ENCODE measurements at regions not wholly inside any gene's neighbourhood (a gene's known extent, or its start where the extent isn't known, plus 50 kb on each side); places are given as distances from the start of the nearest gene placed in this dataset.

DNA sequence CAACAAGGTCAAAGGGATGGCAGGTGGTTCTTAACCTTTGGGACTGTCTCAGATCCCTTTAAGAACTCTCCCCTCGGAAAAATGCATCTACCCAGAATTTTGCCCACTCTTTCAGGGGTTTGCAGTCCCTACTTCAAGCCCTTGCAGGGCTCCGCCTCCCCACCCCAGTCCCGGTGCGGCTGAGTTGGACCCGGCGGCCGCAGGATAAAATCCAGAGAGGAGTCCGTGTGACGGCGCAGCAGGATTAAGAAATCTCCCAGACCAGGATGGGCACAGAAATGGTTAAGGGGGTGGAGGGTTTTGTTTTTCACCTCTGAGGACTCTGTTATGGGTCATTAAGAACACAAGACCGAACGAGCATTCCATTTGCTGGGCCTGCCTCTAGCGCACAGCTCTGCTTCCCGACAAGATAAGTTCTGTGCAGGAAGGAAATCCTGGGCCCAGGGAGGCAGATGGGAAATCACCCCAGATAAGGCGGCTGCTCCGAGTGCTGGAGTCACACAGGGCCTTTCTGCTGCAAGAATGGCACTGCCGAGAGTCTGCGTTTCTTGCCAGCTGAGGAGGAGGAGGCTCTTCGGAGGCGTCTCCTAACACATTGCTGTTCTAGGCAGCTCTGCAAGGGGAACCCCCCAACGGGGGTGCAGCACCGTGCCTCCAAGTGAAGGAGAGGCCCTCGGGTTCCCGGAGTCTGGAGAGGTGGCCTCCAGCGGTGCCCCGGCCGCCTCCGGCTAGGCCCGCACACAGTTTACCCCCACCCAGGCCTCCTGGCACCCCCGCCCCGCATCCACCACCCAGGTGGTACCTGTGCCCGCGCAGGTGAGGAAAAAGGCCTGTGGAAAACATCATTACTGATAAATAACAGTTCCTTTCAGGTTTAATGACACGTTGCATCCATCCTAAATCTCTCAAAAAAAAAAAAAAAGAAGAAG, 277.6 kb downstream of the BCOR start:
- DNase-seq = no peak

GRCh38 chrX:39820938-39821708, 276.6 kb downstream of the BCOR start:
- no peak for DNase-seq

DNA sequence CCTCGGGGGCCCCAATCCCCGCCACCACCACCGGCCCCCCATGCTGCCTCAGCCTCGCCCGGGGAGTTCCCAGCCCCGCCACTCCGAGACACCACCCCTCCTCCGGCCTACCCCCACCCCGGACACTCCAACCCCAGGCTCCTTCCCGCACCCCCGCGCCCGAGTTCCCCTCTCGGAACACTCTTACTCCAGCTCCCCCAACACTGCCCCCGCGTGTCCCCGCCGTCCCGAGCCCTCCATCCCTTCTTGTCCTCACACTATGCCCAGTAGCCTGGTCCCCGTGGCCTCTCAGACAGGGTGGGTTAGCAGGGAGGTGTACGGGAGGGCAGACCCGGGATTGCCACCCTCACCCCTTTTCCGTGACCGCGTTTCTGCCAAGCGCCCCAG, 276.1 kb downstream of the BCOR start:
- no peak for DNase-seq

- no peak for DNase-seq
Measured at GRCh38 chrX:39822133-39822748, 275.5 kb downstream of the BCOR start.

DNA sequence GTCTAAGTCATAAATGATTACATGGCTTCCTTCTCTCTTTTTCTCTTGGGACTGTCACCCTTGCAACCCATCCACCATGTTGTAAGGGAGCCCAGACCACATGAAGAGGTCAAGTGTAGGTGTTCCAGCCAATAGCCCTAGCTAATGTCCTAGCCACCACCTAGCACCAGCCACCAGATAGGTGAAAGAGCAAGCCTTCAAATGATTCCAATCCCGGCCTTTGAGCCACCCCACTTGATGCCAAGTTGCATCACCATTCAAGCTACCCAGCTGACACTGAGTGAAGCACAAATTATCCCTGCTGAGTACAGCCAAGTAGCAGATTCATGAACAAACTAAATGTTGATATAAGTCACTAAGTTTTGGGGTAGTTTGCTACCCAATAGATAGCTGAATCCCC, 274.3 kb downstream of the BCOR start:
- DNase-seq = no peak

GRCh38 chrX:39823854-39824253, 273.9 kb downstream of the BCOR start:
- no peak for DNase-seq

DNA sequence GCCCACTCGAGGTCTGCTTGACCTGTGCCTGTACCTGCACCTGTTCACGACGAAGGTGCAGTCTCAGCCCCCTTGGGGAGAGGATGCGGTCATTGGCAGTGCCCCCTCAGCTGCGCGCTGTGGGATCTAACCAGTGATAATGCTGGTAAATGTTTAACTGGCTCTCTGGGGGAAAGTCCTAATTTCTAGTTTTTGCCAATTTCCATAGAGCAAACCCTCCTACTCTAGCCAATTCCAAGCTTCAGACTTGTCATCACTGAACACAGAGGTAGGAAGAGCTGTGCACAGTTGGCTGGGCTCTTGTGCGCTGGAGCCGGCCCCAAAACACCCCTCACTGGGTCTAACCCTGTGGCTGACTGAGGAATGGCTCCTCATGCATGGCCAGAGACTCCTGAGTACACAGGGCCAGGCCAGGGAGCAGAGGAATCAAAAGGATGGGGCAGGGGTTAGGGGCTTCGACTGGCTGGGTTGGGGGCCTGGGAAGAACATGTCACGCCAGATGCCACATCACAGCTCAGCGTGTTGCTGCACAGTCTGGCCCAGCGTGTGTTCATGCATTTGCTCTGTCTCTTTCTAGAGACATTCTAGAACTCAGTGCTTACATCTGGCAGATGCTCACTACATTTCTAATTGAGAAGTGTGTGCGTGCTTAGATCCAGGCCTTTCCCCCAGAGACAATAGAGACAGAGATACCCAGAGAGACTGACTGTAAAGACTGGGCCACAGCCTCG, 270.8 kb downstream of the BCOR start:
- no peak for DNase-seq

DNA sequence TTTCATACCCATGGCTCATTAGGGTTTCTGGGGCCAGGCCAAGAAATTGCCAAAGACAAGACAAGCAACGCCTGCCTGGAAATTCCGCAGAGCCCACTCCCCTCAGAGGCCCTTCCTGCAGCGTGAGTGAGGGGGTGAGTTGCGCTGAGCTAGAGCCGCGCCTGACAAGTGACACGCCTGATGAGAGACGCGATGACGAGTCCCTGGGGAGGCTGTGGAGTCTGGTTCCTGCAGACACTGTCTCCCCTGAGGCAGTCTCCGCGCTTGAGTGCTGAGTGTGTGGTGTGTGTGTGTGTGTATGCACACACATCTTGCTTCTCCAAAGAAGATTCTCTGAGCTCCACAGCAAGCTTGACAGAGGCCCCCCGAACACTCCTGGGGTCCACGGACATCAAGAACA, 269.8 kb downstream of the BCOR start:
- DNase-seq = no peak

- DNase-seq = no peak
Measured at GRCh38 chrX:39828971-39829370, 268.8 kb downstream of the BCOR start.

DNA sequence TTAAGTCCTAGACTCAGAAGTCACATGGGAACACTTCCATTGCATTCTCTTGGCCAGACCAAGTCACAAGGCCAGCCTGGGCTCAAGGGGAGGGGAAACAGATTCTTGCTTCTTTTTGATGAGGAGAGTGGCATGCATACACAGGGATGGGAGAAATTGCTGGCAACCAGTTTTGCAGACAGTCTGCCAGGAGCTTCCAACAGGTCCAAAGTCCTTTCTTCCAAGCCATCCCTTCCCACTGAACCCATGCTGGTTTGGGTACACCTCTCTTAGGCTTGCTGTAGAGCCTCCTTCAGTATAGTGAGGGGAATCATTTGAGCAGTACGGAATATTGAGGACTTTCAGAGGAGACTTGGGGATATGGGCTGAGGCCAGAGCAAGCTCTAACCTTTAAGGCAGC, 267.8 kb downstream of the BCOR start:
- no peak for DNase-seq

- no peak for DNase-seq
Measured at GRCh38 chrX:39830414-39830813, 267.3 kb downstream of the BCOR start.

DNA sequence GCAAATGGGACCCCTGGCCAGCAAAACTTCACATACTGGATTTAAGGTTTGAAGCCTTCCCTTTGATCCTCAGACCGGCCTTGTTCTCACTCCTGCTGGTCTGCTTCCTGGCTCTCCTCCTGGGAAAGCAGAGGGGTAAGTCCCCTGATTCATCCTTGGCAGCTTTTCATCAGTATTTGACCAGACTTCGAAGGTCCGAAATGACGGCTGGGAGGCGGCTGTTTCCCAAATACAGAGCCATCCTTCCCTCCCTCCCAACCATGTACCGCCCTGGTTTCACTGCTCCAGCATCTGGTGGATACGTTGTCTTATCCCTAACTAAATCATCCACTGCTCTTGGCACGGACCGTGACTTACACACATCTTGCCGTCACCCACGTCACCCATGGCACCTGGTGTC, 265.5 kb downstream of the BCOR start:
- no peak for DNase-seq

GRCh38 chrX:39834600-39834999, 263.2 kb downstream of the BCOR start:
- DNase-seq = no peak

DNA sequence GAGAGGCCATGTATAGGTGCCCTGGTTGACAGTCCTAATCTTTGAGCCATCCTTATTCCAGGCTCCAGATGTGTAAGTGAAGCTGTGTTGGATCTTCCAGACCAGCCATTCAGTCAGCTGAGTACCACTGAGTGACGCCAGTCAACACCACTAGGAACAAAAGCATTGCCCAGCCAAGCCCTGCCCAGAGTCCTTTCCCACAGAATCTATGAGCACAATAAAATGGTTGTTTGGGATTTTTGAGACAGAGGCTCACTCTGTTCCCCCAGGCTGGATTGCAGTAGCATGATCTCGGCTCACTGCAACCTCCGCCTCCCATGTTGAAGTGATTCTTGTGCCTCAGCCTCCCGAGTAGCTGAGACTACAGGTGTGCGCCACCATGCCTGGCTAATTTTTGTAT, 262.5 kb downstream of the BCOR start:
- DNase-seq = no peak

DNA sequence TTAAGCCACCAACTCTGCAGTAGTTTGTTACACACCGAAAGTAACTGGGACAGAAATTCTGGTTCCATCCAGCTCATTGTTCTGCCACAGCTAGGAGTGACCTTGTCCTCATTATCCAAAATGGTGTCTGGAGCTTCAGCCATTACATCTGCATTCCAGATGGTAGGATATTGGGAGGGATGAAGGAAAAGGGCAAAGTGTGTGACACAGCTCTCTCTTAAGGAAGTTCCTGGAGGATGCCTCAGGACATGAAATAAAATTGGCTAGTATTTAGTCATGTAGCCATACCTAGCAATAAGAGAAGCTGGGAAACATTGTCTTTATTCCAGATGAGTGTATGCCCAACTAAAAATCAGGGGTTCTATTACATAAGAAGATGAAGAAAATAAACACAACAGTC, 262.0 kb downstream of the BCOR start:
- DNase-seq = no peak

GRCh38 chrX:39836802-39837420, 260.8 kb downstream of the BCOR start:
- DNase-seq = no peak

- no peak for DNase-seq
Measured at GRCh38 chrX:39837688-39838087, 260.1 kb downstream of the BCOR start.

DNA sequence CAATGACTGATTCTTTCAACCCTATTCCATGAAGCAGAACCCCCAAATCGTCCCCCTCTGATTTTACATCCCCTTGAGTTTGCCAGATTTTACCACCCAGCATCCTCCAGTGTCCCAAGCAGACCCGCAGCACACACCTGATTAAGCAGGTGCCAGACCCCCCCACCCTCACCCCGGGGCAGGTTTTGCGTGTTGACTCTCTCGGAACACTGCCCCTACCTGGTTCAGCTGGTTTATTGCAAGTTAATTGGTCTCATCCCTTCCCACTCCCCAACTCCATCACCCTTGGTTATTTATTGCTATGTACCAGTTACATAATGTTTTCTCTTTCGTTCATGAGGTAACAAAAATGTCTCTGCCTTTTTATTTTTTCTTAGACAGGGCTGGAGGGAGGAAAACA, 258.4 kb downstream of the BCOR start:
- DNase-seq = no peak

DNA sequence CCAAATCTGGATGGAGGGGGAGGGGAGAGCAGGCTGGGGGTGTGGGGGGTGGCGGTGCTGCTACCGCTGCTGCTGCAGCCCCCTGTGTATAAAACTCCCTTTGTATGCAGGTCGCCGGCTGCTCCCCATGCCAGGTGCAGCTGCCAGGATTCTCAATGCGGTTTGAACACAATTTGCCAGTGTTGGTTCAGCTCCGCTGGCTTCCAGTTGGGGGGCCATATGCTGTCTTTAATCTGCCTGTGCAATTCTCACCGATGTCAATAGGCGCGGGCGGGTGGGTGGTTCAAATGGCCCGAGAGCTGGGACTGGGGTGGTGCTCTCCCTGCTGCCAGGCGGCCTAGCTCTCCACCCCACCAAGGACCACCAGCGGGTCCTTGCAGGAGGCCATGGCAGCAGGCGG, 257.6 kb downstream of the BCOR start:
- DNase-seq = no peak

DNA sequence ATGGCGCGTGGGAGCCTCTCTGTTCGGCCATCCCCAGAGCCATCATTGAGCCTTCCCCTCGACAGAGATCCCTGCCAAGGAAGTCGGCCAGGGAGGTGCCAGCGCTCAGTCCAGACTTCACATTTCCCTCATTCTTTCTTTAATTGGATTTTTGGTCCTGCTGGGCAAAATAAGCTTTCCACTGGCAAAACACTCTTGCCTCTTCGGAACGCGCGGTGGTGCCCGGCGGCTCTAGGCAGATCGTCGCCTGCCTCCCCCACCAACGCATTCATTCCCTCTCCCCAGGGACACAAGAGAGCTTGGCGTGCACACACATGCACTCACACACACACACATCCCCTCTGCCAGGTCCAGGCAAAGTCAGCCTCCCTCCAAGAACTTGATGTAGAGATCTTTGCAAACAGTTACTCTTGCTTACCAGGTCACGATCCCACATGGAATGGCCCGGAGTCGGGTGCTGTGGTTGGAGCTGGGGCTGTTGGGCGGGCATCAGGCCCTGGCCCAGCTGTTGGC, 257.1 kb downstream of the BCOR start:
- DNase-seq = no peak

- no peak for DNase-seq
Measured at GRCh38 chrX:39841604-39842003, 256.2 kb downstream of the BCOR start.

DNA sequence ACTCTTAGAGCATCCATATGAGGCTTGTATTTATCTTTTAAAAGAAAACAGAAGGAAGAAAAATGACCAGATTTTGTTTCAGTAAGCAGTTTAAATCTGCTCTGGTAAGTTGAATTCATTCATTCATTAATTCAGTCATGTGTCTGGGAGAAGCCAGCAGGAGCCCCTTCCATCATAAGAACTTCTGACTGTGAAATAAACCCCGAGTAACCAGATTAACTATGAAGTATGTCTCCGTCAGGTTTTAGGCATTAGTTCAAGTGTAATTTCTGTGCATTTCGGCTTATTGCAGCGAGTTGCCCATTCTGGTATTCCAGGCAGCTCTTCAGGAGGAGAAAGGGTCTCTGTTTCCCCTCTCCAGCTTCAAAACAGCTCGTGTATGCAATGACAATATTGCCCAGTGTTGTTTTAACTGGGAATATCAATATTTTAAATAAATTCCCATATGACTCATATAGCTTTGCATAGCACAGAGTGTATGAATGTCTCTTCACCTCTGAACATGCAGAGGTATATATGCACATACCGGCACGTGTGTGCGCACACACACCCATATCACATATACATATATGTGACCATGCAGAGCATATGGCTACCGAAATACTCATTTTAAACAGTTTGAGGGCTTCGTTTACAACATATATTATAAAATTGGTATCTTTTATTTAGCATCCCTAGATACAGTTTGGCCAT, 255.3 kb downstream of the BCOR start:
- DNase-seq = no peak
